Activated CD8-positive, alpha-beta T cell treated with anti-CD3 and anti-CD28 coated beads for 36 hours (primary cell): ENCODE measurements at regions not wholly inside any gene's neighbourhood (a gene's known extent, or its start where the extent isn't known, plus 50 kb on each side); places are given as distances from the start of the nearest gene placed in this dataset.

ENCODE experiments used
- ATAC-seq: fragments of 200-7000 bp; cut with Tn5 transposase; one replicate; pipeline ENCODE4 v1.10.0; 2021; ENCODE audit warnings: mild to moderate bottlenecking, moderate library complexity
- CTCF ChIA-PET: fragments of 350-600 bp; sonication (Branson Sonifier 250); formaldehyde crosslinking; loops from one replicate; lab custom pipeline; 2021; ENCODE audit warnings: antibody characterized with exemption; lab: Charles Lee
- POLR2A ChIA-PET: fragments of 350-600 bp; sonication (Branson Sonifier 250); formaldehyde crosslinking; loops from one replicate; lab custom pipeline; 2021; ENCODE audit warnings: antibody characterized with exemption; lab: Charles Lee
- DNase-seq: peaks from one replicate; pipeline ENCODE4 v3.0.0-alpha.2; 2020
- H3K27ac Mint-ChIP-seq: one replicate; pipeline ENCODE4 v1.8.0; 2021; ENCODE audit warnings: mild to moderate bottlenecking, mixed read lengths
- H3K27me3 Mint-ChIP-seq: one replicate; pipeline ENCODE4 v1.8.0; 2021; ENCODE audit warnings: mixed read lengths
- H3K36me3 Mint-ChIP-seq: one replicate; pipeline ENCODE4 v1.8.0; 2021; ENCODE audit warnings: low read depth, mixed read lengths
- H3K4me1 Mint-ChIP-seq: one replicate; pipeline ENCODE4 v1.8.0; 2021; ENCODE audit warnings: low read depth, mixed read lengths
- H3K4me3 Mint-ChIP-seq: one replicate; pipeline ENCODE4 v1.8.0; 2021; ENCODE audit warnings: mild to moderate bottlenecking, moderate library complexity, mixed read lengths
- H3K9me3 Mint-ChIP-seq: one replicate; pipeline ENCODE4 v1.8.0; 2021; ENCODE audit warnings: mixed read lengths
- CTCF ChIP-seq: fragments of 200-600 bp; IDR thresholded peaks from one replicate; pipeline ENCODE4 v1.8.0; 2022; ENCODE audit warnings: antibody characterized with exemption, mild to moderate bottlenecking
- intact Hi-C: fragments of 100-400 bp; cut with micrococcal nuclease; formaldehyde crosslinking; loops from one replicate; pipeline ENCODE4 v1.10.0; 2022

DNA sequence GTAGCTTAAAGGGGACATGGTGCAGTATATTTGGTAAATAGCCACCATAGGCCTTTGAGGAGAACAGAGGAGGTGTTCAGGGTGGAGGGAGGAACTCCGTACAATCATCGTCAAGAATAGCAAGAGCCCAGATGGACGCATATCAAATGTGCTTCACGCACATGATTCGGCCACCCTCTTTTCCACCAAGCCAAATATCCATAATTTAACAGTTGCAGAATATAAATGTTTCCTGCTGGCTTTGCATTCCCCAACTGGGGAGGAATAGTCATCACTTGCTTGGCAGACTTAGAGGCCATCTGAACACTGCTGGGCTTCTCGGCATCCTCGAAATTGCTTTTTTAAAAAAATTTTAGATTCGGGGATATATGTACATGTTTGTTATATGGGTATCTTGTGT, 111.9 kb upstream of the ERCC4 start:
- intact Hi-C loops, result no loop called here
- H3K36me3 Mint-ChIP-seq, result no peaks in the 10 kb centered on the region
- POLR2A ChIA-PET, result no interaction called here

DNA sequence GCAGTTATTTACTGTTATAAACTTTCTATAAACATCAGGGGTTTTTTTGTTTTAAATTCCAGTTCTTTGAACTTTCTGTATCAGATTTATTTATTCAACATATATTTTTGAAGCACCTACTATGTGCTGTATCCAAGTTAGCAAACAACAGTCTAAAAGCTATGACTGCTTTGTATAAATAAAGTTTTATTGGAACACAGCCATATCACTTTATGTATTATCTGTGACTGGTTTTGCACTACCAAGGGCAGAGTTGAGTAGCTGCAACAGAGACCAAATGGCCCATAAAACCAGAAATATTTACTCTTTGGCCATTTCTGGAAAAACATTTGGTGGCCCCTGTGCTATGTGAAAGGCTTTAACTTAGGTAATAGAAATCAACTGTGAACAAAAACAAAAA, 110.2 kb upstream of the ERCC4 start:
- H3K27ac Mint-ChIP-seq, result no peak overlapping the region
- POLR2A ChIA-PET, result no interaction called here
- intact Hi-C loops, result no loop called here
- no peaks in the 10 kb centered on the region for H3K9me3 Mint-ChIP-seq
- no peaks in the 10 kb centered on the region for H3K27me3 Mint-ChIP-seq
- H3K4me1 Mint-ChIP-seq, result no peaks in the 10 kb centered on the region
- no peak overlapping the region for H3K4me3 Mint-ChIP-seq
- ATAC-seq, result no peak
- no peak for TF ChIP-seq CTCF
- no peaks in the 10 kb centered on the region for H3K36me3 Mint-ChIP-seq
- CTCF ChIA-PET, result no interaction called here
- DNase-seq, result no peak

More for the DNA sequence above, 111.9 kb upstream of the ERCC4 start:
- no peak for DNase-seq
- Mint-ChIP-seq H3K9me3 (no peaks in the 10 kb centered on the region), H3K4me1 (no peaks in the 10 kb centered on the region), H3K27ac (no peak overlapping the region), H3K4me3 (no peak overlapping the region), H3K27me3 (peaks cover 2% of the 10 kb centered on the region)
- TF ChIP-seq CTCF, result no peak
- CTCF ChIA-PET, result no interaction called here
- ATAC-seq, result no peak

DNA sequence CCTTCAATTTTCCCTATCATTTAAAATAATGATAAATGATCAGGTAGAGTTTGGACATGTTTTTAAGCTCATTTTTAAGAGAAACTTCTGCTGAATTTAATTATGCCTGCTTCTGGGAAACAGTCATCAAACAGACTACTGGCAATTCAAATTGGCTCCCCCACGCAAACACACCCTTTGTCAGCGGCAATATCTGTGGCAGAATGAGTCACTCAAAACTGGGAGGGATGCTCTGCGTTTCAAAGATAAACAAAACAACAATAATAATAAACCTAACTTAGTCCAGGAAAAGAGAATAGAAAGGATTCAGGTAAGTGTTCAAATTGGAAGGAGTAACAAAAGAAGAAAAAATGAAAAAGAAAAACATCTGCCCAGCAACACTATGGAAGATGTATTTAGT, 108.1 kb upstream of the ERCC4 start:
- DNase-seq, result no peak
- H3K4me1 Mint-ChIP-seq, result no peaks in the 10 kb centered on the region
- H3K9me3 Mint-ChIP-seq, result no peaks in the 10 kb centered on the region
- H3K36me3 Mint-ChIP-seq, result no peaks in the 10 kb centered on the region
- ATAC-seq, result no peak
- intact Hi-C loops, result no loop called here
- no peak overlapping the region for H3K27ac Mint-ChIP-seq
- CTCF ChIA-PET, result no interaction called here
- POLR2A ChIA-PET, result no interaction called here
- no peak for TF ChIP-seq CTCF
- H3K4me3 Mint-ChIP-seq, result no peak overlapping the region
- peaks cover 3% of the 10 kb centered on the region for H3K27me3 Mint-ChIP-seq

GRCh38 chr16:13816701-13817100, 103.3 kb upstream of the ERCC4 start:
- Mint-ChIP-seq H3K27ac (no peak overlapping the region), H3K4me3 (no peak overlapping the region), H3K9me3 (no peaks in the 10 kb centered on the region), H3K36me3 (no peaks in the 10 kb centered on the region), H3K4me1 (no peaks in the 10 kb centered on the region), H3K27me3 (peaks cover 6% of the 10 kb centered on the region)
- CTCF ChIA-PET, result interaction anchor here (0.7 kb wide), 1 partner anchor 524 kb away, joined by 3 read pairs; no protein-coding TSS in a partner anchor
- intact Hi-C loops, result no loop called here
- no peak for ATAC-seq
- POLR2A ChIA-PET, result interaction anchor here (0.6 kb wide), 1 partner anchor 592 kb away, joined by 3 read pairs; no protein-coding TSS in a partner anchor
- no peak for TF ChIP-seq CTCF
- no peak for DNase-seq

DNA sequence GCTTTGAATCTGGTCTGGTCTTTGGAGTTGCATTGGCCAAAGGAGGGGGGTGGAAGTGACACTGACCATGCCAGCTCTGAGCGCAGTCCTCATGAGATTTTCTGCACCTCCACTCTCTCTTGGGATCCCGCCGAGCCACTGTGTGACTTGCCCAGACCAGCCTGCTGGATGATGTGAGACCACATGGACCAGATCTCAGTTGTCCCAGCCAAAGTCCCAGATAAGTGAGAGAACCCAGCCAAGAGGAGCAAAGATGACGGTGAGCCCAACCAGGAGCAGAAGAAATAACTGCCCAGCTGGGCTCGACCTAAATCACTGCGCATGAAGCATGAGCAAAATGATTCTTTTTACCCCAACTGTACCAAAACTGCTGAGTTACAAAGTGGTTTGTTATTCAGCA, 96.5 kb upstream of the ERCC4 start:
- intact Hi-C loops, result no loop called here
- H3K4me1 Mint-ChIP-seq, result no peaks in the 10 kb centered on the region
- POLR2A ChIA-PET, result no interaction called here
- no peak for DNase-seq
- no peak overlapping the region for H3K27ac Mint-ChIP-seq
- no peak for ATAC-seq
- no peaks in the 10 kb centered on the region for H3K9me3 Mint-ChIP-seq
- H3K4me3 Mint-ChIP-seq, result no peak overlapping the region
- H3K36me3 Mint-ChIP-seq, result no peaks in the 10 kb centered on the region
- H3K27me3 Mint-ChIP-seq, result peaks cover 1% of the 10 kb centered on the region
- CTCF ChIA-PET, result no interaction called here
- no peak for TF ChIP-seq CTCF
